ENCODE measurements at regions not wholly inside any gene's neighbourhood (a gene's known extent, or its start where the extent isn't known, plus 50 kb on each side); places are given as distances from the start of the nearest gene placed in this dataset.

- BruUV-seq (replicated peaks): no TSS peak
Measured at GRCh38 chr10:71092812-71093401, 119.5 kb upstream of the UNC5B start.

GRCh38 chr10:71093531-71093930 is 118.8 kb upstream of the UNC5B start:
- TF ChIP-seq CTCF (conservative IDR thresholded peaks at IDR 0.05): no peak
- no peak for TF ChIP-seq EZH2 (IDR thresholded peaks at IDR 0.05; ENCODE audit: low read depth)
- DNase-seq: no peak
- H3K79me2 ChIP-seq (ENCODE audit: low read depth): no peaks in the 10 kb centered on the region
- H3F3A ChIP-seq (ENCODE audit: insufficient read depth, low read depth): no peaks in the 10 kb centered on the region
- no peaks in the 10 kb centered on the region for H3K9me2 ChIP-seq (ENCODE audit: insufficient read depth)
- H3K4me2 ChIP-seq: no peak overlapping the region
- no peak overlapping the region for H2AFZ ChIP-seq
- no peak overlapping the region for H3K27ac ChIP-seq
- POLR2A ChIA-PET (ENCODE audit: unreplicated experiment): no interaction called here
- intact Hi-C loops (cut with micrococcal nuclease; ENCODE audit: unreplicated experiment): no loop called here
- no TSS peak for BruUV-seq (replicated peaks)
- CTCF ChIA-PET: interaction anchor here (1.1 kb wide), 1 partner anchor 168 kb away, joined by 3 read pairs; no protein-coding TSS in a partner anchor
- H3K4me3 ChIP-seq: no peak overlapping the region
- no peaks in the 10 kb centered on the region for H3K36me3 ChIP-seq (ENCODE audit: low read depth)
- no peaks in the 10 kb centered on the region for H3K9me3 ChIP-seq (ENCODE audit: insufficient read depth, low read depth)
- H3K27me3 ChIP-seq (ENCODE audit: insufficient read depth, low read depth): peaks cover 33% of the 10 kb centered on the region
- no peaks in the 10 kb centered on the region for H4K20me1 ChIP-seq (ENCODE audit: insufficient read depth)
- no peaks in the 10 kb centered on the region for H3K4me1 ChIP-seq (replicated peaks; ENCODE audit: insufficient read depth)

More at GRCh38 chr10:71092812-71093401, 119.5 kb upstream of the UNC5B start:
- intact Hi-C loops (cut with micrococcal nuclease; ENCODE audit: unreplicated experiment): no loop called here
- no peaks in the 10 kb centered on the region for H3K9me3 ChIP-seq (ENCODE audit: insufficient read depth, low read depth)
- H2AFZ ChIP-seq: no peak overlapping the region
- no peak overlapping the region for H3K27ac ChIP-seq
- no peak for DNase-seq
- ChIA-PET POLR2A (ENCODE audit: unreplicated experiment) (no interaction called here), CTCF (no interaction called here)
- no peaks in the 10 kb centered on the region for H3K9me2 ChIP-seq (ENCODE audit: insufficient read depth)
- H3K79me2 ChIP-seq (ENCODE audit: low read depth): no peaks in the 10 kb centered on the region
- H3K4me2 ChIP-seq: no peak overlapping the region
- no peaks in the 10 kb centered on the region for H4K20me1 ChIP-seq (ENCODE audit: insufficient read depth)
- no peaks in the 10 kb centered on the region for H3F3A ChIP-seq (ENCODE audit: insufficient read depth, low read depth)
- H3K4me1 ChIP-seq (replicated peaks; ENCODE audit: insufficient read depth): no peaks in the 10 kb centered on the region
- no peaks in the 10 kb centered on the region for H3K36me3 ChIP-seq (ENCODE audit: low read depth)
- peaks cover 27% of the 10 kb centered on the region for H3K27me3 ChIP-seq (ENCODE audit: insufficient read depth, low read depth)
- no peak overlapping the region for H3K4me3 ChIP-seq
- TF ChIP-seq EZH2 (IDR thresholded peaks at IDR 0.05; ENCODE audit: low read depth) (no peak), CTCF (conservative IDR thresholded peaks at IDR 0.05) (no peak)

GRCh38 chr10:71094712-71095390 is 117.5 kb upstream of the UNC5B start:
- intact Hi-C loops (cut with micrococcal nuclease; ENCODE audit: unreplicated experiment): no loop called here
- H3K27me3 ChIP-seq (ENCODE audit: insufficient read depth, low read depth): peaks cover 34% of the 10 kb centered on the region
- no peak overlapping the region for H3K4me2 ChIP-seq
- POLR2A ChIA-PET (ENCODE audit: unreplicated experiment): no interaction called here
- no TSS peak for BruUV-seq (replicated peaks)
- H3K9me2 ChIP-seq (ENCODE audit: insufficient read depth): no peaks in the 10 kb centered on the region
- no peaks in the 10 kb centered on the region for H3F3A ChIP-seq (ENCODE audit: insufficient read depth, low read depth)
- no peaks in the 10 kb centered on the region for H3K4me1 ChIP-seq (replicated peaks; ENCODE audit: insufficient read depth)
- H3K79me2 ChIP-seq (ENCODE audit: low read depth): no peaks in the 10 kb centered on the region
- CTCF ChIA-PET: no interaction called here
- peak in 1 of 2 experiments; percentile 13 for DNase-seq
- H3K4me3 ChIP-seq: no peak overlapping the region
- H4K20me1 ChIP-seq (ENCODE audit: insufficient read depth): no peaks in the 10 kb centered on the region
- no peak overlapping the region for H3K27ac ChIP-seq
- H2AFZ ChIP-seq: no peak overlapping the region
- no peak for TF ChIP-seq CTCF (conservative IDR thresholded peaks at IDR 0.05)
- TF ChIP-seq EZH2 (IDR thresholded peaks at IDR 0.05; ENCODE audit: low read depth): no peak
- H3K36me3 ChIP-seq (ENCODE audit: low read depth): no peaks in the 10 kb centered on the region
- H3K9me3 ChIP-seq (ENCODE audit: insufficient read depth, low read depth): no peaks in the 10 kb centered on the region
